Naive thymus-derived CD4-positive, alpha-beta T cell (primary cell): ENCODE measurements at regions not wholly inside any gene's neighbourhood (a gene's known extent, or its start where the extent isn't known, plus 50 kb on each side); places are given as distances from the start of the nearest gene placed in this dataset.

Experiments
- ATAC-seq: fragments of 150-1000 bp; cut with Tn5 transposase; 2 replicates; pipeline ENCODE4 v1.10.0; 2021; ENCODE audit warnings: mild to moderate bottlenecking, moderate library complexity
- CTCF ChIA-PET: fragments of 350-600 bp; sonication (Branson Sonifier 250); formaldehyde crosslinking; loops from one replicate; lab custom pipeline; 2021; ENCODE audit warnings: antibody characterized with exemption; lab: Charles Lee
- POLR2A ChIA-PET: fragments of 350-600 bp; sonication (Branson Sonifier 250); formaldehyde crosslinking; loops from one replicate; lab custom pipeline; 2021; ENCODE audit warnings: antibody characterized with exemption, inconsistent platforms; lab: Charles Lee
- DNase-seq, 9 donors: peaks; one replicate each; pipeline versions ENCODE4 v3.0.0 to v3.0.0-alpha.2; 2020 to 2022; ENCODE audit warnings: mixed read lengths in 1 of 9
- H3K27ac ChIP-seq: one replicate; pipeline ENCODE4 v1.7.0; 2013; ENCODE audit warnings: mild to moderate bottlenecking, low read depth, low read length, moderate library complexity
- H3K27me3 ChIP-seq, 2 donors: one replicate each; pipeline ENCODE4 v1.7.0; 2013; ENCODE audit warnings: low read length in 2 of 2, mild to moderate bottlenecking in 2 of 2, moderate library complexity in 2 of 2; ENCODE audit not compliant: control insufficient read depth in 2 of 2, insufficient read depth in 2 of 2
- H3K36me3 ChIP-seq, 3 experiments: 1 replicate in 2 of 3; 2 replicates in 1 of 3; pipeline ENCODE4 v1.7.0; 2013; ENCODE audit warnings: low read length in 3 of 3, mild to moderate bottlenecking in 3 of 3, moderate library complexity in 1 of 3; ENCODE audit not compliant: insufficient read depth in 3 of 3, control insufficient read depth in 2 of 3
- H3K4me1 ChIP-seq, 2 donors: one replicate each; pipeline ENCODE4 v1.7.0; 2013; ENCODE audit warnings: low read length in 2 of 2, mild to moderate bottlenecking in 2 of 2, moderate library complexity in 1 of 2; ENCODE audit not compliant: control insufficient read depth in 2 of 2, insufficient read depth in 2 of 2
- H3K4me3 ChIP-seq: 2 replicates; pipeline ENCODE4 v1.7.0; 2013; ENCODE audit warnings: mild to moderate bottlenecking, low read length
- H3K9me3 ChIP-seq, 3 experiments: 1 replicate in 2 of 3; 2 replicates in 1 of 3; pipeline ENCODE4 v1.7.0; 2013; ENCODE audit warnings: low read length in 3 of 3; ENCODE audit not compliant: control insufficient read depth in 2 of 3
- H3K27ac Mint-ChIP-seq, 9 donors: one replicate each; pipeline ENCODE4 v1.8.0; 2020 to 2022; ENCODE audit warnings: mixed read lengths in 9 of 9, mild to moderate bottlenecking in 8 of 9, moderate library complexity in 5 of 9, inconsistent platforms in 2 of 9
- H3K27me3 Mint-ChIP-seq, 5 donors: one replicate each; pipeline ENCODE4 v1.8.0; 2021 to 2022; ENCODE audit warnings: mixed read lengths in 5 of 5, mild to moderate bottlenecking in 1 of 5
- H3K36me3 Mint-ChIP-seq, 5 donors: one replicate each; pipeline ENCODE4 v1.8.0; 2020 to 2022; ENCODE audit warnings: mixed read lengths in 5 of 5, mild to moderate bottlenecking in 3 of 5, inconsistent platforms in 1 of 5
- H3K4me1 Mint-ChIP-seq, 7 donors: one replicate each; pipeline ENCODE4 v1.8.0; 2020 to 2022; ENCODE audit warnings: mixed read lengths in 7 of 7, mild to moderate bottlenecking in 3 of 7, inconsistent platforms in 1 of 7
- H3K4me3 Mint-ChIP-seq, 10 donors: one replicate each; pipeline ENCODE4 v1.8.0; 2020 to 2022; ENCODE audit warnings: mild to moderate bottlenecking in 10 of 10, mixed read lengths in 10 of 10, moderate library complexity in 6 of 10, inconsistent platforms in 2 of 10
- H3K9me3 Mint-ChIP-seq, 11 donors: one replicate each; pipeline ENCODE4 v1.8.0; 2020 to 2022; ENCODE audit warnings: mixed read lengths in 11 of 11, mild to moderate bottlenecking in 4 of 11, inconsistent platforms in 1 of 11, moderate library complexity in 1 of 11
- intact Hi-C, 2 donors: fragments of 100-400 bp; cut with micrococcal nuclease; formaldehyde crosslinking; loops; one replicate each; pipeline ENCODE4 v1.15.1; 2023

DNA sequence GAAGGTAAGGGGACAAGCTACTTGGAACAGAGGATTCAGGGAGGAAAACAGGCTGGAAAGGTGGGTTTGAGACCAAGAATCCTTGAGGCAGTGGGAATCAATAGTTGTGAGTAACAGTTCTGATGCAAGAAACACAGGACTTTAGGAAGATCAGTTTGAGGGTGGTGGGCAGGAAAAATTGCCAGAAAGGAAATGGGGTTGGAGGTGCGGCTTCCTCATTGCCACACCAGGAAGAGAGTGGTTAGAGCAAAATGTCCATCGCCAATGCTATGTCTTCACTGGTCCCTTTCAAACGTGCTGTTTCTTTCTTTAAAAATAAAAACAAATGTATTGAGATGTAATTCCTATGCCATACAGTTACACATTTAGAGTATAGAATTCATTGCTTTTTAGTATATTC lies 57.1 kb upstream of the NOCT start:
- CTCF ChIA-PET, result no interaction called here
- no peak overlapping the region for H3K4me3 Mint-ChIP-seq
- H3K27ac Mint-ChIP-seq, result no peak overlapping the region
- H3K9me3 ChIP-seq, result no peaks in the 10 kb centered on the region
- H3K36me3 ChIP-seq, result no peaks in the 10 kb centered on the region
- DNase-seq (no peak), ATAC-seq (no peak)
- no peaks in the 10 kb centered on the region for H3K4me1 ChIP-seq
- H3K36me3 Mint-ChIP-seq, result no peaks in the 10 kb centered on the region
- H3K27me3 ChIP-seq, result no peaks in the 10 kb centered on the region
- intact Hi-C loops, result no loop called here
- H3K27me3 Mint-ChIP-seq, result peaks cover 0 to 9% (median 5%) of the 10 kb centered on the region in 5 donors
- H3K4me1 Mint-ChIP-seq, result peaks cover 0 to 7% (median 4%) of the 10 kb centered on the region in 7 donors
- H3K27ac ChIP-seq, result no peak overlapping the region
- no peak overlapping the region for H3K4me3 ChIP-seq
- H3K9me3 Mint-ChIP-seq, result no peaks in the 10 kb centered on the region
- POLR2A ChIA-PET, result no interaction called here

DNA sequence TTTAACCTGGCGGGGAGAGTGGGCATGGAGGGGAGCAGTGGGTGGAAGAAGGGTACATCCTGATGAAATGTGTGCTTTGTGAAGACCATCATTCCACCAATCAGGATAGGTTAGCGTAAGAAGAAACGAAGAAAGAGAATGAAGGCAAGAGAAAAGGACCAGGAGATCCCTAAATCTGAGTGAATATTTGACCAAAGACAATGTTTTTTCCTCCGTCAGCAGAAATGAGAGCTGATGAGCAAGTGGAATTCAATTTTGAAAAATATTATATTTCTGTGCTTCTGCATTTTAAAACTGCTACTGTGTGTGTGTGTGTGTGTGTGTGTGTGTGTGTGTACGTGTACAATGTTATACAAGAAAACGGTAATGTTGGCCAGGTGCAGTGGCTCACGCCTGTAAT lies 58.3 kb upstream of the NOCT start:
- Histone ChIP-seq H3K27me3 (no peaks in the 10 kb centered on the region), H3K36me3 (no peaks in the 10 kb centered on the region), H3K9me3 (no peaks in the 10 kb centered on the region), H3K4me3 (no peak overlapping the region), H3K27ac (no peak overlapping the region), H3K4me1 (no peaks in the 10 kb centered on the region)
- Mint-ChIP-seq H3K27ac (no peak overlapping the region), H3K36me3 (no peaks in the 10 kb centered on the region), H3K4me1 (peaks cover 0 to 7% (median 4%) of the 10 kb centered on the region in 7 donors), H3K9me3 (no peaks in the 10 kb centered on the region), H3K27me3 (peaks cover 0 to 9% (median 5%) of the 10 kb centered on the region in 5 donors), H3K4me3 (no peak overlapping the region)
- DNase-seq (no peak), ATAC-seq (no peak)
- CTCF ChIA-PET, result no interaction called here
- POLR2A ChIA-PET, result no interaction called here
- intact Hi-C loops, result no loop called here

DNA sequence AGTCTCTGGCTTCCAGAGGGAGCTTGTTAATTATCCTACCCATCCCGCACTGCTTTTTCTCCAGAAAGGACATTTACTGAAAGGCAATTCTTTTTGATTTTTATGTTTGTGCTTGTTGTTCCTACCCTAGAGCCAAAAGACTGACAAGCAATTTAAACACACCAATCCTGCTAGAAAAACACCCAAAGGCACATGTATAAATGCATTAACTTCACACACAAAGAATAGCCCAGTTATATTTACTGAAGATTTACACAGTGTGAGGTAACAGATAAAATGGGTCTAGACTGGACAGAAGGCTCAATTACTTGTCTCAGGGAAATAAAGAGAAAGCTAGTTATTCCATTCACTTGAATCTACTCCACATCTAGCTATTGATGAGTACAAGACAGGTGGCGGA lies 61.2 kb upstream of the NOCT start:
- H3K27me3 Mint-ChIP-seq, result peaks cover 0 to 9% (median 5%) of the 10 kb centered on the region in 5 donors
- Histone ChIP-seq H3K36me3 (no peaks in the 10 kb centered on the region), H3K27ac (no peak overlapping the region), H3K27me3 (no peaks in the 10 kb centered on the region), H3K9me3 (no peaks in the 10 kb centered on the region), H3K4me3 (no peak overlapping the region), H3K4me1 (no peaks in the 10 kb centered on the region)
- no peaks in the 10 kb centered on the region for H3K9me3 Mint-ChIP-seq
- ChIA-PET CTCF (no interaction called here), POLR2A (no interaction called here)
- H3K4me1 Mint-ChIP-seq, result peaks cover 0 to 7% (median 4%) of the 10 kb centered on the region in 7 donors
- intact Hi-C loops, result no loop called here
- H3K36me3 Mint-ChIP-seq, result no peaks in the 10 kb centered on the region
- no peak overlapping the region for H3K4me3 Mint-ChIP-seq
- ATAC-seq (no peak), DNase-seq (no peak)
- H3K27ac Mint-ChIP-seq, result no peak overlapping the region

DNA sequence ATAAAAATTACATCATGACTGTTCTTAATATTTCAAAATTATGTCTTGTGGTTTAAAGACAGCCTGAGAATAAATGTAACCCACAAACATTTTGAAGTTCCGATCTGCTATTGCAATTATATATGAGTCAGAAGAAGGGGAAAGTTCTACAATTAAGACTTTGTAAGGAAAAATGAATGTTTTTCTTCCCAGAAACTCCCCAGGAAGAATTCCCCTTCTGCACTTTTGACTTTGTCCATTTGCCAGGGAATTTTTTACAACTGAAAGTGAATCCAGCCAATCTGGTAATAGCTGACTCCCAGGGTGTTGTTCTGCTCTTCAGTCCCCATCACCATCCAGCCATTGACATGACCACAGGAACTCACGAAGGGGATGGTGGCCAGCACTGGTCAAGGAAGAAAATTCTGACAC lies 61.6 kb upstream of the NOCT start:
- Mint-ChIP-seq H3K36me3 (no peaks in the 10 kb centered on the region), H3K27me3 (peaks cover 0 to 9% (median 5%) of the 10 kb centered on the region in 5 donors), H3K4me1 (peaks cover 0 to 6% (median 4%) of the 10 kb centered on the region in 7 donors), H3K27ac (no peak overlapping the region), H3K9me3 (no peaks in the 10 kb centered on the region), H3K4me3 (no peak overlapping the region)
- intact Hi-C loops, result no loop called here
- H3K4me1 ChIP-seq, result no peaks in the 10 kb centered on the region
- ChIA-PET CTCF (no interaction called here), POLR2A (no interaction called here)
- no peaks in the 10 kb centered on the region for H3K27me3 ChIP-seq
- H3K9me3 ChIP-seq, result no peaks in the 10 kb centered on the region
- ATAC-seq (peak; percentile 48), DNase-seq (no peak)
- H3K27ac ChIP-seq, result no peak overlapping the region
- no peak overlapping the region for H3K4me3 ChIP-seq
- no peaks in the 10 kb centered on the region for H3K36me3 ChIP-seq

DNA sequence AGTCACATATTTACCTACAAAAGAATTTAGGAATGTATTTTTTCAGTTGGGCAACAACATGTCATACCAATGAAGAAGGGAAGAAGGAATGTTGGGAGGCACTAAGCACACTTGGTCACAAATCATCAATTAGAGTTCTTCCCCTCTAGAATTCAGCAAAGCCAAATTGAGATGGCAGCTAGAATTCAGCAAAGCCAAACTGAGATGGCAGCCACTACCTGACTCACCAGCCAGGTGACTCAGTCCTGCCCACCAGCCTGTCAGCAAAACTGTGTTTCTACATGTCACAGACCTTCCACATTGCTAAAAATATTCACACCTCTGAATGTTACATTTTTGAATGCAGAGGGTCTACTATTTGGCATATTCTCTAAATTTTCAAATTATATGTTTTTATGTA lies 63.2 kb upstream of the NOCT start:
- intact Hi-C loops, result no loop called here

DNA sequence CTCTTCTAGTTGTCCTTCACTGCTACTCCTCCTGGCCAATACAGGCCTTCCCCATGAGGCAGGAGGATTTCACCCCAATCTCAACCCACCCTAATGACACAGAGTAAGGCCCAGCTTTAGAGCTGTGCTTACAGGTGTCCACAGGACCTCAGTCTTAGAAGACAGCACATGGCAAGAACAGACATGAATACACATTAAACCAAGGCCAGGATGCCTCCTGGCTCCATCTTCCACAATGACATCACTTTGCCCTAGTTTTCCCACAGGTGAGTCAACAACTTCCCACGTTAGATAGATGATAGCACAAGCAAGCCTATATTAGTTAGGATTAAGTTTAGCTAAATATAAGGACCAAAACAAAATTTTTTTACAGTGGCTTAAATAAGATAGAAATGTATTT lies 63.8 kb upstream of the NOCT start:
- intact Hi-C loops, result no loop called here
- Mint-ChIP-seq H3K27me3 (peaks cover 0 to 6% (median 0%) of the 10 kb centered on the region in 5 donors), H3K4me3 (no peak overlapping the region), H3K36me3 (no peaks in the 10 kb centered on the region), H3K27ac (no peak overlapping the region), H3K4me1 (peaks cover 0 to 2% (median 0%) of the 10 kb centered on the region in 7 donors), H3K9me3 (no peaks in the 10 kb centered on the region)
- ChIA-PET CTCF (no interaction called here), POLR2A (no interaction called here)
- Histone ChIP-seq H3K4me3 (no peak overlapping the region), H3K27ac (no peak overlapping the region), H3K9me3 (no peaks in the 10 kb centered on the region), H3K4me1 (no peaks in the 10 kb centered on the region), H3K36me3 (no peaks in the 10 kb centered on the region), H3K27me3 (no peaks in the 10 kb centered on the region)
- DNase-seq (no peak), ATAC-seq (no peak)

More for the DNA sequence above, 63.2 kb upstream of the NOCT start:
- Histone ChIP-seq H3K36me3 (no peaks in the 10 kb centered on the region), H3K27ac (no peak overlapping the region), H3K9me3 (no peaks in the 10 kb centered on the region), H3K4me1 (no peaks in the 10 kb centered on the region), H3K27me3 (no peaks in the 10 kb centered on the region), H3K4me3 (no peak overlapping the region)
- H3K4me3 Mint-ChIP-seq, result no peak overlapping the region
- no peak for ATAC-seq
- DNase-seq, result no peak
- H3K27ac Mint-ChIP-seq, result no peak overlapping the region
- peaks cover 0 to 2% (median 0%) of the 10 kb centered on the region in 7 donors for H3K4me1 Mint-ChIP-seq
- ChIA-PET CTCF (no interaction called here), POLR2A (no interaction called here)
- peaks cover 0 to 6% (median 0%) of the 10 kb centered on the region in 5 donors for H3K27me3 Mint-ChIP-seq
- no peaks in the 10 kb centered on the region for H3K36me3 Mint-ChIP-seq
- no peaks in the 10 kb centered on the region for H3K9me3 Mint-ChIP-seq

DNA sequence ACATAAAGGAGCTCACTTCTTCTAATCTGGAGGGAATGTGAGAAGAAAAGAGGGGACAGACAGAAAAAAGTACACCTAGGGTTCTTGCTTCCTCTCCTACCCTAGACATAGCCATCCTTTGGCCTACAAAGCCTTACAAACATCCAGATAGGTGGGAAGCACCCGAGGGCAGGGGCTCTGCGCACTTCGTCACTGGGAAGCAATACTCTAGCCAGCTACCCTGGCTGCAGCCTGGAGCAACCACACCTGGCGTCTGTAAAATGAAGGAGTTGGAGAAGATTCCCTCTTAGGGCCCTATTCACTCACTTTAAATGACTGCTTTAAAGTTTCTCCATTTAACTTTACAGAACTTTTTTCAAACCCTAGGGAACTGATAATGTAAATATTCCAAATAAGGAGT lies 65.7 kb upstream of the NOCT start:
- no peak for DNase-seq
- intact Hi-C loops, result no loop called here
- no peak overlapping the region for H3K27ac ChIP-seq
- ATAC-seq, result no peak
- no peaks in the 10 kb centered on the region for H3K9me3 Mint-ChIP-seq
- no peak overlapping the region for H3K4me3 ChIP-seq
- H3K27me3 ChIP-seq, result no peaks in the 10 kb centered on the region
- no peaks in the 10 kb centered on the region for H3K36me3 ChIP-seq
- ChIA-PET POLR2A (no interaction called here), CTCF (no interaction called here)
- no peaks in the 10 kb centered on the region for H3K36me3 Mint-ChIP-seq
- no peak overlapping the region for H3K4me3 Mint-ChIP-seq
- no peak overlapping the region for H3K27ac Mint-ChIP-seq
- H3K4me1 Mint-ChIP-seq, result peaks cover 0 to 2% (median 0%) of the 10 kb centered on the region in 7 donors
- H3K27me3 Mint-ChIP-seq, result peaks cover 0 to 6% (median 0%) of the 10 kb centered on the region in 5 donors
- H3K9me3 ChIP-seq, result no peaks in the 10 kb centered on the region
- no peaks in the 10 kb centered on the region for H3K4me1 ChIP-seq
